SK-N-SH (cell line): ENCODE measurements at regions not wholly inside any gene's neighbourhood (a gene's known extent, or its start where the extent isn't known, plus 50 kb on each side); places are given as distances from the start of the nearest gene placed in this dataset.

Experiments
- CTCF ChIA-PET: fragments of 300-600, 350-600 bp; formaldehyde crosslinking; extraction: SDS; loops from one replicate; lab custom pipeline; 2021; lab: Yijun Ruan, JAX
- POLR2A ChIA-PET: fragments of 350-600 bp; sonication (Branson Sonifier 250); formaldehyde crosslinking; extraction: SDS; loops from one replicate; lab custom pipeline; 2020; ENCODE audit warnings: antibody characterized with exemption, inconsistent platforms; lab: Yijun Ruan, JAX
- DNase-seq: peaks from one replicate; pipeline ENCODE4 v3.0.0; 2012
- H2AFZ ChIP-seq: fragments of 200-600 bp; sonication (generic); 2 replicates; pipeline ENCODE4 v1.8.1; 2016; ENCODE audit warnings: antibody characterized with exemption, mild to moderate bottlenecking, low read depth
- H3F3A ChIP-seq: fragments of 200-600 bp; sonication (generic); replicated peaks from 2 replicates; pipeline ENCODE3; 2016; ENCODE audit warnings: antibody characterized with exemption, mild to moderate bottlenecking; ENCODE audit not compliant: insufficient read depth
- H3K27ac ChIP-seq, 2 experiments: fragments of 200-500 bp in 1 of 2; fragments of 200-600 bp in 1 of 2; sonication (Bioruptor generic) in 1 of 2; sonication (generic), shearing (Covaris generic) in 1 of 2; 2 replicates each; pipeline versions ENCODE4 v1.5.1 to v1.6.1; 2014 to 2016; ENCODE audit warnings: low read depth in 2 of 2, inconsistent platforms in 1 of 2, low read length in 1 of 2, mild to moderate bottlenecking in 1 of 2, mixed read lengths in 1 of 2
- H3K27me3 ChIP-seq: fragments of 200-600 bp; sonication (generic), shearing (Covaris generic); 2 replicates; pipeline ENCODE4 v1.6.1; 2016; ENCODE audit warnings: mixed run types; ENCODE audit not compliant: insufficient read depth
- H3K36me3 ChIP-seq, 2 experiments: fragments of 200-500 bp in 1 of 2; fragments of 200-600 bp in 1 of 2; sonication (Bioruptor generic) in 1 of 2; sonication (generic) in 1 of 2; replicated peaks in 1 of 2; 2 replicates each; pipeline versions ENCODE3 to v1.5.1; 2014 to 2016; ENCODE audit warnings: low read length in 1 of 2, mild to moderate bottlenecking in 1 of 2; ENCODE audit not compliant: insufficient read depth in 2 of 2, control insufficient read depth in 1 of 2
- H3K4me1 ChIP-seq, 2 experiments: fragments of 200-500 bp in 1 of 2; fragments of 200-600 bp in 1 of 2; sonication (Bioruptor generic) in 1 of 2; sonication (generic), shearing (Covaris generic) in 1 of 2; 2 replicates each; pipeline versions ENCODE4 v1.5.1 to v1.6.1; 2014 to 2016; ENCODE audit warnings: low read depth in 1 of 2, low read length in 1 of 2, mixed run types in 1 of 2; ENCODE audit not compliant: insufficient read depth in 2 of 2, control insufficient read depth in 1 of 2
- H3K4me2 ChIP-seq: fragments of 200-600 bp; sonication (generic), shearing (Covaris generic); 2 replicates; pipeline ENCODE4 v1.6.1; 2017; ENCODE audit warnings: mixed run types
- H3K4me3 ChIP-seq, 2 experiments: fragments of 200-500 bp in 1 of 2; fragments of 200-600 bp in 1 of 2; sonication (Bioruptor generic) in 1 of 2; sonication (generic), shearing (Covaris generic) in 1 of 2; 2 replicates each; pipeline versions ENCODE4 v1.5.1 to v1.8.1; 2014 to 2016; ENCODE audit warnings: low read depth in 2 of 2, inconsistent platforms in 1 of 2, low read length in 1 of 2, mild to moderate bottlenecking in 1 of 2, mixed read lengths in 1 of 2, moderate library complexity in 1 of 2
- H3K79me2 ChIP-seq: fragments of 200-600 bp; sonication (generic); 2 replicates; pipeline ENCODE4 v1.8.1; 2017; ENCODE audit warnings: mild to moderate bottlenecking; ENCODE audit not compliant: insufficient read depth
- H3K9ac ChIP-seq: fragments of 200-600 bp; sonication (generic); 2 replicates; pipeline ENCODE4 v1.6.1; 2017; ENCODE audit warnings: mixed run types
- H3K9me2 ChIP-seq: fragments of 200-600 bp; sonication (generic); 2 replicates; pipeline ENCODE4 v1.6.1; 2017; ENCODE audit warnings: mixed run types
- H3K9me3 ChIP-seq: fragments of 200-600 bp; sonication (generic); 2 replicates; pipeline ENCODE4 v1.6.1; 2017; ENCODE audit warnings: mixed run types, mild to moderate bottlenecking, moderate library complexity
- H4K20me1 ChIP-seq: fragments of 200-600 bp; sonication (generic); 2 replicates; pipeline ENCODE4 v1.6.1; 2017; ENCODE audit warnings: mild to moderate bottlenecking, mixed run types; ENCODE audit not compliant: insufficient read depth
- CTCF ChIP-seq: fragments of 200-600 bp; sonication (generic); IDR thresholded peaks from 2 replicates; pipeline ENCODE4 v1.6.1; 2017; ENCODE audit warnings: antibody characterized with exemption, mild to moderate bottlenecking, moderate library complexity
- ELF1 ChIP-seq: IDR thresholded peaks from 2 replicates; pipeline ENCODE4 v1.4.0; 2012
- EP300 ChIP-seq, 2 experiments: IDR thresholded peaks; 2 replicates each; pipeline versions ENCODE4 v1.4.0 to v1.6.1; 2012; ENCODE audit warnings: borderline replicate concordance in 1 of 2, low read depth in 1 of 2, low read length in 1 of 2
- FOSL2 ChIP-seq: IDR thresholded peaks from 2 replicates; pipeline ENCODE4 v1.4.0; 2012; ENCODE audit warnings: low read depth, mild to moderate bottlenecking, moderate library complexity, borderline replicate concordance
- FOXJ3 ChIP-seq: sonication (generic); formaldehyde crosslinking; IDR thresholded peaks from 2 replicates; pipeline ENCODE4 v1.5.1; 2020; ENCODE audit warnings: mild to moderate bottlenecking, missing genetic modification reagents
- JUND ChIP-seq: IDR thresholded peaks from 2 replicates; pipeline ENCODE4 v1.4.0; 2012
- MXI1 ChIP-seq: IDR thresholded peaks from 2 replicates; pipeline ENCODE4 v1.6.1; 2012; ENCODE audit warnings: mild to moderate bottlenecking, low read depth, low read length, improper control_type of control experiment
- NFIC ChIP-seq: IDR thresholded peaks from 2 replicates; pipeline ENCODE4 v1.4.0; 2012; ENCODE audit warnings: borderline replicate concordance
- POLR2AphosphoS5 ChIP-seq: IDR thresholded peaks from 2 replicates; pipeline ENCODE4 v1.6.1; 2012; ENCODE audit warnings: low read depth, low read length
- RCOR1 ChIP-seq: fragments of 150-350 bp; IDR thresholded peaks from 2 replicates; pipeline ENCODE4 v1.6.1; 2017; ENCODE audit warnings: antibody characterized with exemption, low read length
- RXRA ChIP-seq: IDR thresholded peaks from 2 replicates; pipeline ENCODE4 v1.4.0; 2012; ENCODE audit warnings: low read depth, mild to moderate bottlenecking, borderline replicate concordance
- SIN3A ChIP-seq: IDR thresholded peaks from 2 replicates; pipeline ENCODE4 v1.6.1; 2012; ENCODE audit warnings: low read depth, mild to moderate bottlenecking, low read length, moderate library complexity, borderline replicate concordance
- TAF1 ChIP-seq: IDR thresholded peaks from 2 replicates; pipeline ENCODE4 v1.6.1; 2012; ENCODE audit warnings: low read depth, mild to moderate bottlenecking, low read length, moderate library complexity, borderline replicate concordance
- TCF12 ChIP-seq: IDR thresholded peaks from 2 replicates; pipeline ENCODE4 v1.4.0; 2012
- WGBS: methylation state at CpG from one replicate; pipeline ENCODE4 v1.1.6; 2017; ENCODE audit warnings: low lambda C conversion rate; 5-methylcytosine and 5-hydroxymethylcytosine counted together
- TF ChIP-seq, protein P1 (sequence below): IDR thresholded peaks from 2 replicates; pipeline ENCODE4 v1.4.0; 2012; ENCODE audit warnings: low read depth, borderline replicate concordance
- TF ChIP-seq, protein P2 (sequence below): IDR thresholded peaks from 2 replicates; pipeline ENCODE4 v1.6.1; 2012; ENCODE audit warnings: mild to moderate bottlenecking, low read depth, low read length, moderate library complexity

- Histone ChIP-seq H3K9me3 (no peaks in the 10 kb centered on the region), H3K9me2 (no peaks in the 10 kb centered on the region), H3K27ac (no peak overlapping the region), H2AFZ (no peak overlapping the region), H3K4me1 (peaks cover 0 to 7% of the 10 kb centered on the region in 2 experiments; a peak in 1 of 4 replicates), H3K9ac (no peak overlapping the region), H3K79me2 (no peaks in the 10 kb centered on the region), H3F3A (no peaks in the 10 kb centered on the region), H3K4me2 (no peak overlapping the region)
- no peak for DNase-seq
- 28% methylated on average over 3 of the region's 3 CpGs for WGBS
- TF ChIP-seq, protein P1, sequence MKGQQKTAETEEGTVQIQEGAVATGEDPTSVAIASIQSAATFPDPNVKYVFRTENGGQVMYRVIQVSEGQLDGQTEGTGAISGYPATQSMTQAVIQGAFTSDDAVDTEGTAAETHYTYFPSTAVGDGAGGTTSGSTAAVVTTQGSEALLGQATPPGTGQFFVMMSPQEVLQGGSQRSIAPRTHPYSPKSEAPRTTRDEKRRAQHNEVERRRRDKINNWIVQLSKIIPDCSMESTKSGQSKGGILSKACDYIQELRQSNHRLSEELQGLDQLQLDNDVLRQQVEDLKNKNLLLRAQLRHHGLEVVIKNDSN: no peak
- TF ChIP-seq TCF12 (no peak), FOSL2 (no peak), TAF1 (no peak), ELF1 (no peak), RCOR1 (no peak), NFIC (no peak), CTCF (no peak), MXI1 (no peak), POLR2AphosphoS5 (no peak), SIN3A (no peak), RXRA (no peak), FOXJ3 (no peak), JUND (no peak), EP300 (IDR thresholded peaks at IDR 0.05; ENCODE audit: borderline replicate concordance in 1 of 2, low read depth in 1 of 2, low read length in 1 of 2) (no peak)
- TF ChIP-seq, protein P2, sequence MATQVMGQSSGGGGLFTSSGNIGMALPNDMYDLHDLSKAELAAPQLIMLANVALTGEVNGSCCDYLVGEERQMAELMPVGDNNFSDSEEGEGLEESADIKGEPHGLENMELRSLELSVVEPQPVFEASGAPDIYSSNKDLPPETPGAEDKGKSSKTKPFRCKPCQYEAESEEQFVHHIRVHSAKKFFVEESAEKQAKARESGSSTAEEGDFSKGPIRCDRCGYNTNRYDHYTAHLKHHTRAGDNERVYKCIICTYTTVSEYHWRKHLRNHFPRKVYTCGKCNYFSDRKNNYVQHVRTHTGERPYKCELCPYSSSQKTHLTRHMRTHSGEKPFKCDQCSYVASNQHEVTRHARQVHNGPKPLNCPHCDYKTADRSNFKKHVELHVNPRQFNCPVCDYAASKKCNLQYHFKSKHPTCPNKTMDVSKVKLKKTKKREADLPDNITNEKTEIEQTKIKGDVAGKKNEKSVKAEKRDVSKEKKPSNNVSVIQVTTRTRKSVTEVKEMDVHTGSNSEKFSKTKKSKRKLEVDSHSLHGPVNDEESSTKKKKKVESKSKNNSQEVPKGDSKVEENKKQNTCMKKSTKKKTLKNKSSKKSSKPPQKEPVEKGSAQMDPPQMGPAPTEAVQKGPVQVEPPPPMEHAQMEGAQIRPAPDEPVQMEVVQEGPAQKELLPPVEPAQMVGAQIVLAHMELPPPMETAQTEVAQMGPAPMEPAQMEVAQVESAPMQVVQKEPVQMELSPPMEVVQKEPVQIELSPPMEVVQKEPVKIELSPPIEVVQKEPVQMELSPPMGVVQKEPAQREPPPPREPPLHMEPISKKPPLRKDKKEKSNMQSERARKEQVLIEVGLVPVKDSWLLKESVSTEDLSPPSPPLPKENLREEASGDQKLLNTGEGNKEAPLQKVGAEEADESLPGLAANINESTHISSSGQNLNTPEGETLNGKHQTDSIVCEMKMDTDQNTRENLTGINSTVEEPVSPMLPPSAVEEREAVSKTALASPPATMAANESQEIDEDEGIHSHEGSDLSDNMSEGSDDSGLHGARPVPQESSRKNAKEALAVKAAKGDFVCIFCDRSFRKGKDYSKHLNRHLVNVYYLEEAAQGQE: no peak
- TF ChIP-seq, all 33 proteins: peak for 0
- CTCF ChIA-PET: no interaction called here
- POLR2A ChIA-PET: no interaction called here
- Histone ChIP-seq H3K4me3 (no peak overlapping the region), H4K20me1 (no peaks in the 10 kb centered on the region), H3K27me3 (no peaks in the 10 kb centered on the region), H3K36me3 (no peaks in the 10 kb centered on the region)
Measured at GRCh38 chr17:34011599-34011998, 243.5 kb upstream of the CCL2 start.
